ENCODE measurements at regions not wholly inside any gene's neighbourhood (a gene's known extent, or its start where the extent isn't known, plus 50 kb on each side); places are given as distances from the start of the nearest gene placed in this dataset.

DNA sequence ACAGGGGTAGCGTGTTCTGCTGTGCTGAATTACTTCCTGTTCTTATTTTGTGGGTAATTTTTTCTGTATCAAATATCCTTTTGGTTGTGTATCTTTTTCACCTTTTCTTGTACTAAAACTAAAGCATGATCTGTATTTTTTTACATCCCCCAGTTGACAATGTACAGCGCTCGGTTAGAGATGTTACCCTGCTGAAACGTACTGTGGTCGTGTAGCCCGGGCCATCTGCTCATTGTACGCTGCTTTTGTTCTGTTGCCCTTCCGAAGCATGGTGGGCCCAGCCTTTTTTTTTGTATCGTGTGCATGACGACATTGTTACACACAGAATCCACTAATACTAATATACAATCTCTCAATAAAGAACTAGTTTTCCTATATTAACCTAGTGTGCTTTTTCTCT lies 233.1 kb downstream of the HAUS1 start:
- TF ChIP-seq, protein P1, sequence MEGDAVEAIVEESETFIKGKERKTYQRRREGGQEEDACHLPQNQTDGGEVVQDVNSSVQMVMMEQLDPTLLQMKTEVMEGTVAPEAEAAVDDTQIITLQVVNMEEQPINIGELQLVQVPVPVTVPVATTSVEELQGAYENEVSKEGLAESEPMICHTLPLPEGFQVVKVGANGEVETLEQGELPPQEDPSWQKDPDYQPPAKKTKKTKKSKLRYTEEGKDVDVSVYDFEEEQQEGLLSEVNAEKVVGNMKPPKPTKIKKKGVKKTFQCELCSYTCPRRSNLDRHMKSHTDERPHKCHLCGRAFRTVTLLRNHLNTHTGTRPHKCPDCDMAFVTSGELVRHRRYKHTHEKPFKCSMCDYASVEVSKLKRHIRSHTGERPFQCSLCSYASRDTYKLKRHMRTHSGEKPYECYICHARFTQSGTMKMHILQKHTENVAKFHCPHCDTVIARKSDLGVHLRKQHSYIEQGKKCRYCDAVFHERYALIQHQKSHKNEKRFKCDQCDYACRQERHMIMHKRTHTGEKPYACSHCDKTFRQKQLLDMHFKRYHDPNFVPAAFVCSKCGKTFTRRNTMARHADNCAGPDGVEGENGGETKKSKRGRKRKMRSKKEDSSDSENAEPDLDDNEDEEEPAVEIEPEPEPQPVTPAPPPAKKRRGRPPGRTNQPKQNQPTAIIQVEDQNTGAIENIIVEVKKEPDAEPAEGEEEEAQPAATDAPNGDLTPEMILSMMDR (IDR thresholded peaks at IDR 0.05 in 8 of 11, conservative IDR thresholded peaks at IDR 0.05 in 3 of 11), result no peak
- no peak for TF ChIP-seq POLR2A (IDR thresholded peaks at IDR 0.05)

Measured in spleen (tissue), 7 donors.